GM23338 (cell line): ENCODE measurements at regions not wholly inside any gene's neighbourhood (a gene's known extent, or its start where the extent isn't known, plus 50 kb on each side); places are given as distances from the start of the nearest gene placed in this dataset.

Experiments
- ATAC-seq: fragments of 200-7000 bp; cut with Tn5 transposase; 3 replicates; pipeline ENCODE4 v1.9.1; 2020
- DNase-seq: peaks from one replicate; pipeline ENCODE4 v3.0.0-alpha.2; 2015; ENCODE audit warnings: low spot score
- H2AFZ ChIP-seq: fragments of 200-600 bp; sonication (generic); 2 replicates; pipeline ENCODE4 v1.8.0; 2016; ENCODE audit warnings: antibody characterized with exemption, mild to moderate bottlenecking, moderate library complexity
- H3F3A ChIP-seq: fragments of 200-600 bp; sonication (generic); replicated peaks from 2 replicates; pipeline ENCODE4 v1.8.0; 2017; ENCODE audit warnings: antibody characterized with exemption, mixed run types, low read depth
- H3K27ac ChIP-seq: fragments of 200-600 bp; sonication (generic); 2 replicates; pipeline ENCODE4 v1.6.1; 2016; ENCODE audit warnings: low read depth
- H3K27me3 ChIP-seq: fragments of 200-600 bp; sonication (generic); 2 replicates; pipeline ENCODE4 v1.8.0; 2016; ENCODE audit warnings: mild to moderate bottlenecking, mixed run types, moderate library complexity; ENCODE audit not compliant: insufficient read depth
- H3K36me3 ChIP-seq: fragments of 200-600 bp; sonication (generic); 2 replicates; pipeline ENCODE4 v1.8.0; 2016; ENCODE audit warnings: mild to moderate bottlenecking; ENCODE audit not compliant: insufficient read depth
- H3K4me1 ChIP-seq: fragments of 200-600 bp; sonication (generic); 2 replicates; pipeline ENCODE4 v1.8.0; 2016; ENCODE audit warnings: mild to moderate bottlenecking, moderate library complexity; ENCODE audit not compliant: insufficient read depth
- H3K4me2 ChIP-seq: fragments of 200-600 bp; sonication (generic); 2 replicates; pipeline ENCODE4 v1.7.1; 2017; ENCODE audit warnings: mixed run types
- H3K4me3 ChIP-seq: fragments of 200-600 bp; sonication (generic); 2 replicates; pipeline ENCODE4 v1.6.1; 2016; ENCODE audit warnings: mixed run types
- H3K79me2 ChIP-seq: fragments of 200-600 bp; sonication (generic); replicated peaks from 2 replicates; pipeline ENCODE4 v1.8.0; 2017; ENCODE audit warnings: mild to moderate bottlenecking; ENCODE audit not compliant: insufficient read depth
- H3K9me2 ChIP-seq: fragments of 200-600 bp; sonication (generic); 2 replicates; pipeline ENCODE4 v1.8.0; 2017; ENCODE audit not compliant: insufficient read depth
- H4K20me1 ChIP-seq: fragments of 200-600 bp; sonication (generic); replicated peaks from 2 replicates; pipeline ENCODE4 v1.8.0; 2017; ENCODE audit warnings: mild to moderate bottlenecking; ENCODE audit not compliant: insufficient read depth
- H3K27ac Mint-ChIP-seq: 2 replicates; pipeline ENCODE4 v1.8.0; 2020; ENCODE audit warnings: inconsistent platforms, mild to moderate bottlenecking, moderate library complexity, mixed read lengths
- H3K27me3 Mint-ChIP-seq: 3 replicates; pipeline ENCODE4 v1.8.0; 2022; ENCODE audit warnings: low read depth, mild to moderate bottlenecking, moderate library complexity, mixed read lengths, inconsistent platforms; ENCODE audit not compliant: insufficient read depth, poor library complexity
- H3K36me3 Mint-ChIP-seq: 3 replicates; pipeline ENCODE4 v1.8.0; 2021; ENCODE audit warnings: low read depth, mild to moderate bottlenecking, inconsistent platforms, moderate library complexity, mixed read lengths
- H3K4me1 Mint-ChIP-seq: 3 replicates; pipeline ENCODE4 v1.8.0; 2020; ENCODE audit warnings: mild to moderate bottlenecking, inconsistent platforms, mixed read lengths
- H3K4me3 Mint-ChIP-seq: 3 replicates; pipeline ENCODE4 v1.8.0; 2021; ENCODE audit warnings: moderate library complexity, mild to moderate bottlenecking, inconsistent platforms, mixed read lengths
- H3K9me3 Mint-ChIP-seq: 3 replicates; pipeline ENCODE4 v1.8.0; 2020; ENCODE audit warnings: moderate library complexity, mild to moderate bottlenecking, inconsistent platforms, mixed read lengths
- CTCF ChIP-seq, 2 experiments: fragments of 200-600 bp in 1 of 2; sonication (generic) in 1 of 2; conservative IDR thresholded peaks; 2 replicates each; pipeline versions ENCODE4 v1.5.1 to v1.6.1; 2016 to 2017; ENCODE audit warnings: antibody characterized with exemption in 2 of 2, low read depth in 2 of 2, mild to moderate bottlenecking in 2 of 2, moderate library complexity in 1 of 2
- EZH2phosphoT487 ChIP-seq: fragments of 200-600 bp; sonication (generic); IDR thresholded peaks from one replicate; pipeline ENCODE4 v1.8.1; 2018; ENCODE audit warnings: antibody characterized with exemption; ENCODE audit not compliant: unreplicated experiment
- REST ChIP-seq: IDR thresholded peaks from one replicate; pipeline ENCODE4 v1.6.1; 2018; ENCODE audit warnings: antibody characterized with exemption; ENCODE audit not compliant: unreplicated experiment
- STAT1 ChIP-seq: IDR thresholded peaks from one replicate; pipeline ENCODE4 v1.6.1; 2016; ENCODE audit warnings: antibody characterized with exemption; ENCODE audit not compliant: unreplicated experiment
- ZNF114 ChIP-seq: fragments of 250-450 bp; sonication (Bioruptor Pico); IDR thresholded peaks from 2 replicates; pipeline ENCODE4 v1.5.0; 2020; ENCODE audit warnings: mild to moderate bottlenecking, moderate library complexity
- TF ChIP-seq, protein P1 (sequence below): IDR thresholded peaks from 2 replicates; pipeline ENCODE4 v1.6.1; 2016; ENCODE audit warnings: antibody characterized with exemption

DNA sequence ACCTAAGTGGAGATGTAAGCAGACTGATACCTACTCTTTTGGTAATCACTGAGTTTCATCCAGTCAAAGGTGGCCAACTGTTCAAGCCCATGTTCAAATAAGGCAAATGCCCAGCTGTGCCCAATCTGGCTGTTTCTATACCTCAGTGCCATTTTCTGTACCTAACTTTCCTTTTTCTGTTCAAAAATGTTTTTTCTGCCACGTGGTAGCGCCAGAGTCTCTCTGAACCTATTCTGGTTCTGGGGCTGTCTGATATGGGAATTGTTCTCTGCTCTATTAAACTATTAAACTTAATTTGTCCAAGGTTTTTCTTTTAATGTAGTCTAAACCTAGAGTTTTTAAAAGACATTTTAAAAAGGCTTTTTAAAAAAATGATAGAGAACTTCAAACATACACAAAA lies 391.2 kb downstream of the NOVA1 start (continued):
- TF ChIP-seq REST = no peak
- TF ChIP-seq CTCF (conservative IDR thresholded peaks at IDR 0.05; ENCODE audit: low read depth in 2 of 2) = peak in 1 of 2 experiments; percentile 35; a peak in 2 of 4 replicates
- TF ChIP-seq, protein P1, sequence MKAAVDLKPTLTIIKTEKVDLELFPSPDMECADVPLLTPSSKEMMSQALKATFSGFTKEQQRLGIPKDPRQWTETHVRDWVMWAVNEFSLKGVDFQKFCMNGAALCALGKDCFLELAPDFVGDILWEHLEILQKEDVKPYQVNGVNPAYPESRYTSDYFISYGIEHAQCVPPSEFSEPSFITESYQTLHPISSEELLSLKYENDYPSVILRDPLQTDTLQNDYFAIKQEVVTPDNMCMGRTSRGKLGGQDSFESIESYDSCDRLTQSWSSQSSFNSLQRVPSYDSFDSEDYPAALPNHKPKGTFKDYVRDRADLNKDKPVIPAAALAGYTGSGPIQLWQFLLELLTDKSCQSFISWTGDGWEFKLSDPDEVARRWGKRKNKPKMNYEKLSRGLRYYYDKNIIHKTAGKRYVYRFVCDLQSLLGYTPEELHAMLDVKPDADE = no peak
- TF ChIP-seq EZH2phosphoT487 = no peak
- TF ChIP-seq ZNF114 (CRISPR knock-in tag) = no peak

GRCh38 chr14:26204728-26205479 lies 392.9 kb downstream of the NOVA1 start:
- peaks cover 12% of the 10 kb centered on the region for H3K27me3 Mint-ChIP-seq
- no peaks in the 10 kb centered on the region for H3K36me3 Mint-ChIP-seq
- H3K79me2 ChIP-seq = no peaks in the 10 kb centered on the region
- no peaks in the 10 kb centered on the region for H3K9me3 Mint-ChIP-seq
- H3K27me3 ChIP-seq = peaks cover 60% of the 10 kb centered on the region
- peak overlapping the region; percentile 81 for H3K4me2 ChIP-seq
- no peak overlapping the region for H3K27ac ChIP-seq
- H3K27ac Mint-ChIP-seq = no peak overlapping the region
- peak overlapping the region; percentile 77 for H3K4me3 ChIP-seq
- H3K9me2 ChIP-seq = no peaks in the 10 kb centered on the region
- peaks cover 11% of the 10 kb centered on the region for H3K4me1 Mint-ChIP-seq
- peak overlapping the region; percentile 78 for H3K4me3 Mint-ChIP-seq
- peak overlapping the region; percentile 96 for H2AFZ ChIP-seq
- ATAC-seq (peak; percentile 93), DNase-seq (peak; percentile 71)
- H4K20me1 ChIP-seq = no peaks in the 10 kb centered on the region
- H3K36me3 ChIP-seq = no peaks in the 10 kb centered on the region
- no peaks in the 10 kb centered on the region for H3F3A ChIP-seq
- 0 out of 2 replicates have a peak, but pooled peaks cover 7% of the 10 kb centered on the region for H3K4me1 ChIP-seq
- TF ChIP-seq REST (no peak), STAT1 (no peak)
- TF ChIP-seq, protein P1 = no peak
